GM04503 (cell line): ENCODE measurements at regions not wholly inside any gene's neighbourhood (a gene's known extent, or its start where the extent isn't known, plus 50 kb on each side); places are given as distances from the start of the nearest gene placed in this dataset.

ENCODE experiments used
- DNase-seq: peaks from one replicate; pipeline ENCODE4 v3.0.0-alpha.2; 2012; ENCODE audit warnings: low read depth

GRCh38 chr3:44056446-44057240 lies 185.0 kb upstream of the TOPAZ1 start:
- DNase-seq = no peak

GRCh38 chr3:44058022-44058867 lies 183.4 kb upstream of the TOPAZ1 start:
- DNase-seq = no peak

GRCh38 chr3:44058868-44059203 lies 182.8 kb upstream of the TOPAZ1 start:
- no peak for DNase-seq

DNA sequence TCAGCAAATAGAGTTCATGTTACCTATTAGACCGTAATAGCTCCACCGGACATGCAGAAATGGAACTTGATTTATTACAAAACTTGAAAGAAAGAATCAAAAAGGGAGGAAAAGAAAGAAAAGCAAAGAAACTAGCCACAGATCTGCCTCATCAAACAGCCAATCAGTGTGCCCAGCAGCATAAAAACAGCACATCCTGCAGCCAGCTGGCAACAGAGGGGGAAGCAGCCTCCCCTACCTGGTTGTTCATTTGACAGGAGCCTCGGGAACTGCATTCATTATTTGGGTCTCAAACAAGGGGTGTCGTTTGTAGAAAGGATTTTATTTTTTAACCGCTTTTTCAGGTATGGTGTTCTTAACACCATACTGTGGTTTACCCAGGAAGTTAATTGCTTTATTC lies 181.5 kb upstream of the TOPAZ1 start:
- DNase-seq = no peak

GRCh38 chr3:44061268-44061667 lies 180.4 kb upstream of the TOPAZ1 start:
- DNase-seq = no peak

DNA sequence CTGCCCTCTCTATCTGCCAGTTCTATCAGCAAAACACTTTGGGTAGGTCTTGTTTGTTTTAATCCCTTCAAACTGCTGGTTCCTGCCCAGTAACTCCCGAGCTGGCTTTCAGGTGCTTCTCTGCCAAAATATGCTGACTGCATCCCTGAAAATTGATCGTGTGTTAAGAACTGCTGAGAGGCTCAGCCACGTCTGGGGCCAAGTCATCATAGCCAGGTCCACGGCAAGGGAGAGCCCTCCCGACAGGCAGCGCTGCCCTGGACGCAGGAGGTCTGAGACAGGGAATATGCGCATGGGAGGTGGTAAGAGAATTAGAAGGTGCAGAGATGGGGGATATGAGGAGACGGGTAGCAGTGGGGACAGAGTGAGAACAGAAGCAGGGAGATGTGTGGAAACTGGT lies 179.7 kb upstream of the TOPAZ1 start:
- no peak for DNase-seq

GRCh38 chr3:44065311-44066094 lies 176.2 kb upstream of the TOPAZ1 start:
- no peak for DNase-seq

- no peak for DNase-seq
These were observed 174.9 kb upstream of the TOPAZ1 start for GRCh38 chr3:44066806-44067205.

- DNase-seq = no peak
These were observed 174.3 kb upstream of the TOPAZ1 start for GRCh38 chr3:44067431-44067830.

GRCh38 chr3:44068753-44069152 lies 172.9 kb upstream of the TOPAZ1 start:
- DNase-seq = no peak

DNA sequence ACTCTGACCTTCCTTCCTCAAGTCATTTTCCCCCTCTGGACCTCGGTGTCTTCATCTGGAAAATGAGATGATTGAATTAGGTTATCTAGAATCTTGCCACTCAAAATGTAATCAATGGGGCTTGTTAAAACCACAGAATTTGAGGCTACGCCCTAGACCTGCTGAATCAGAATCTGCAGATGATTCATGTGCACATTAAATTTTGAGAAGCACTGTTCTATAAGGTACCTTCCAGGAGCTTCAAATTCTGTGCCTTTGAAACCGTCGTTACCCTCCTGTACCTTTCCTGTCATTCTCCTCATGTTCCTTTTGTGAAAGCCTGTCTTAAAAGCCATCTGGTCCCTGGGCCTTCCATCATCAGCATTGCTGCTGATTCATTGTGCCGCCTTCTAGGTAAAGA lies 172.4 kb upstream of the TOPAZ1 start:
- DNase-seq = no peak

GRCh38 chr3:44070841-44071546 lies 170.7 kb upstream of the TOPAZ1 start:
- DNase-seq = no peak

GRCh38 chr3:44072601-44073540 lies 168.8 kb upstream of the TOPAZ1 start:
- DNase-seq = no peak

- no peak for DNase-seq
These were observed 167.5 kb upstream of the TOPAZ1 start for GRCh38 chr3:44074181-44074580.

GRCh38 chr3:44076221-44076829 lies 165.4 kb upstream of the TOPAZ1 start:
- no peak for DNase-seq

GRCh38 chr3:44077267-44077666 lies 164.4 kb upstream of the TOPAZ1 start:
- DNase-seq = no peak

GRCh38 chr3:44078863-44079262 lies 162.8 kb upstream of the TOPAZ1 start:
- no peak for DNase-seq

GRCh38 chr3:44079916-44080315 lies 161.8 kb upstream of the TOPAZ1 start:
- no peak for DNase-seq

DNA sequence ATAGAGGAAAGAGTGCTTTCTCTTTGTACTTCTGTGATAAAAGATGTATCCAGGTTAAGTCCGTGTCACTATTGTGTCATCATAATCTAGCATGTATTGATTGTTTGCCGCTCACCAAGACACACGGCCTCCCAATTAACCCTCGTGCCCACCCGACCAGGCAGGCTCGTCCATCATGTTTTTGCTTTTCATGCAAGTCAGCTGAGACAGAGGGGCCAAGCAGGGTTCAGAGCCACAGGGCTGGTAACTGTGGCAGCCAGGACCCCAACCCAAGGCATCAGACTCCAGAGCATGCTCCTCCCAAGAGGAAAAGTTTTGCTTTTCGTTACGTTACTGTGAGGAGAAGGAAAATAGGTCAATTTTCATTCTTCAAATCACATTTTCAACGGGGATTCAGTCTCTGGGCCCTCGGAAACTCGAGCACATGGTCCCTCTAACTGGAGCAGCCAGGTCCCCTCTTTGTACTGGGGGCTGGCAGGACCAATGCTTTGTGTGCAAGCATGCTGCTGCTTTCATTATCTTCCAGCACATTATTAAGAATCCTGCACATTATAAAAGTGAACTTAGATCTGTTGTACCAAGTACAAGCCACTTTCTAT lies 161.1 kb upstream of the TOPAZ1 start:
- no peak for DNase-seq

DNA sequence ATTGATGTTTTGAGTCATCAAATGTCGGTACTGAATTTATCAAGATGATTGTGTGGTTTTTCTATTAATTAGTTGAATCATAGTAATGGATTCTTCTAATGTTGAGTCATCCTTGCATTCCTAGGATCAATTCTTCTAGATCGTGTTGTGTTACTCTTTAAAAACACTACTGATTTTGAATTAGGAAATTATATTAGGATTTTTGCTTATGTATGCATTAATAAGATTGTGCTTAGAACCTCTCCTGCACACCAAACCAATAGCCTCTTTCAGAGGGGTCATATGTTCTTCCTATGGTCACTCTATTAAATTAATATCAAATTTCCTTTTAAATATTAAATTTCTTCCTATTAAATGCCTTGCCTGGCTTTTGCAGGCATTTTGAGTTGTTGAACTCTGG lies 151.7 kb upstream of the TOPAZ1 start:
- DNase-seq = no peak
